Hepatocyte (in vitro differentiated cells): ENCODE measurements at regions not wholly inside any gene's neighbourhood (a gene's known extent, or its start where the extent isn't known, plus 50 kb on each side); places are given as distances from the start of the nearest gene placed in this dataset.
A peak's percentile ranks its signal among the peaks of the same experiment; 100 is the strongest.

Source experiments
- DNase-seq: peaks from one replicate; pipeline ENCODE4 v3.0.0-alpha.2; 2016; ENCODE audit warnings: low spot score
- H2AFZ ChIP-seq: fragments of 200-600 bp; sonication (generic); 2 replicates; pipeline ENCODE4 v1.6.0; 2016; ENCODE audit warnings: antibody characterized with exemption, mild to moderate bottlenecking
- H3K27ac ChIP-seq: fragments of 200-600 bp; sonication (generic); 2 replicates; pipeline ENCODE4 v1.5.1; 2016; ENCODE audit warnings: mild to moderate bottlenecking
- H3K27me3 ChIP-seq: fragments of 200-600 bp; sonication (generic); 2 replicates; pipeline ENCODE4 v1.6.1; 2016
- H3K36me3 ChIP-seq: fragments of 200-600 bp; sonication (generic); replicated peaks from 2 replicates; pipeline ENCODE4 v1.5.1; 2016; ENCODE audit warnings: low read depth; ENCODE audit not compliant: insufficient read depth
- H3K4me1 ChIP-seq: fragments of 200-600 bp; sonication (generic); 2 replicates; pipeline ENCODE4 v1.5.1; 2016; ENCODE audit warnings: mild to moderate bottlenecking, moderate library complexity; ENCODE audit not compliant: insufficient read depth
- H3K4me2 ChIP-seq: fragments of 200-600 bp; sonication (generic); 2 replicates; pipeline ENCODE4 v1.6.0; 2016
- H3K4me3 ChIP-seq: fragments of 200-600 bp; sonication (generic); 2 replicates; pipeline ENCODE4 v1.5.1; 2016; ENCODE audit warnings: mild to moderate bottlenecking
- H3K79me2 ChIP-seq: fragments of 200-600 bp; sonication (generic); 2 replicates; pipeline ENCODE4 v1.6.0; 2017; ENCODE audit warnings: mild to moderate bottlenecking
- H3K9me2 ChIP-seq: fragments of 200-600 bp; sonication (generic); replicated peaks from 2 replicates; pipeline ENCODE4 v1.6.0; 2017; ENCODE audit warnings: mild to moderate bottlenecking; ENCODE audit not compliant: insufficient read depth
- H3K9me3 ChIP-seq: fragments of 200-600 bp; sonication (generic); 2 replicates; pipeline ENCODE4 v1.5.1; 2016; ENCODE audit warnings: low read depth, mild to moderate bottlenecking
- H4K20me1 ChIP-seq: fragments of 200-600 bp; sonication (generic); 2 replicates; pipeline ENCODE4 v1.6.0; 2016; ENCODE audit warnings: mild to moderate bottlenecking; ENCODE audit not compliant: insufficient read depth, poor library complexity, severe bottlenecking
- EZH2 ChIP-seq: fragments of 200-600 bp; sonication (generic); IDR thresholded peaks from 2 replicates; pipeline ENCODE4 v1.6.1; 2016; ENCODE audit warnings: antibody characterized with exemption, mild to moderate bottlenecking, borderline replicate concordance
- EZH2phosphoT487 ChIP-seq: fragments of 200-600 bp; sonication (generic); IDR thresholded peaks from one replicate; pipeline ENCODE4 v1.6.1; 2018; ENCODE audit warnings: antibody characterized with exemption, mild to moderate bottlenecking, low read depth, moderate library complexity; ENCODE audit not compliant: unreplicated experiment, severe bottlenecking
- WGBS: methylation state at CpG from one replicate; pipeline ENCODE4 v1.1.6; 2016; ENCODE audit warnings: low lambda C conversion rate; ENCODE audit errors: missing lambda C conversion rate; 5-methylcytosine and 5-hydroxymethylcytosine counted together
- TF ChIP-seq, protein P1 (sequence below): fragments of 200-600 bp; sonication (generic); IDR thresholded peaks from 2 replicates; pipeline ENCODE4 v1.5.1; 2016; ENCODE audit warnings: antibody characterized with exemption, mild to moderate bottlenecking; ENCODE audit not compliant: poor library complexity

DNA sequence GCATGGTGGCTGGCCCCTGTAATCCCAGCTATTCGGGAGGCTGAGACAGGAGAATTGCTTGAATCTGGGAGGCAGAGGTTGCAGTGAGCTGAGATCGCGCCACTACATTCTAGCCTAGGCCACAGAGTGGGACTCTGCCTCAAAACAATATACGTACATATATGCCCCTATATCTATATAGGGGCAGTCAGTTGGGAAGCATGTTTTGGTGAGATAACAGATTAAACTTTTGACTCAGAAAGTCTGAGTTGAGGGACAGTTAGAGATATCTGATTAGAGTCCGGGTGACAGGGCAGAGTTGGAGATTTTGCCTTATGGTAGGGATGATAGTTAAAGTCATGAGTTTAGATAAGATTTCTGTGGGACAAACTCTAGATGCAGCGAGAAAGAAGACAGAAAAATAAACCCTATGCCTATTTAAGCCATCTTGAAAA lies 71.8 kb upstream of the ALDH1A1 start:
- no peaks in the 10 kb centered on the region for H3K4me1 ChIP-seq
- H3K9me3 ChIP-seq = no peaks in the 10 kb centered on the region
- H3K36me3 ChIP-seq = no peaks in the 10 kb centered on the region
- H3K4me2 ChIP-seq = no peak overlapping the region
- WGBS = 87% methylated on average over 6 of the region's 6 CpGs
- H3K9me2 ChIP-seq = no peaks in the 10 kb centered on the region
- H3K27ac ChIP-seq = no peak overlapping the region
- H3K4me3 ChIP-seq = no peak overlapping the region
- H3K27me3 ChIP-seq = no peaks in the 10 kb centered on the region
- no peak for DNase-seq
- TF ChIP-seq EZH2phosphoT487 = no peak
- no peak for TF ChIP-seq EZH2
- TF ChIP-seq, protein P1, sequence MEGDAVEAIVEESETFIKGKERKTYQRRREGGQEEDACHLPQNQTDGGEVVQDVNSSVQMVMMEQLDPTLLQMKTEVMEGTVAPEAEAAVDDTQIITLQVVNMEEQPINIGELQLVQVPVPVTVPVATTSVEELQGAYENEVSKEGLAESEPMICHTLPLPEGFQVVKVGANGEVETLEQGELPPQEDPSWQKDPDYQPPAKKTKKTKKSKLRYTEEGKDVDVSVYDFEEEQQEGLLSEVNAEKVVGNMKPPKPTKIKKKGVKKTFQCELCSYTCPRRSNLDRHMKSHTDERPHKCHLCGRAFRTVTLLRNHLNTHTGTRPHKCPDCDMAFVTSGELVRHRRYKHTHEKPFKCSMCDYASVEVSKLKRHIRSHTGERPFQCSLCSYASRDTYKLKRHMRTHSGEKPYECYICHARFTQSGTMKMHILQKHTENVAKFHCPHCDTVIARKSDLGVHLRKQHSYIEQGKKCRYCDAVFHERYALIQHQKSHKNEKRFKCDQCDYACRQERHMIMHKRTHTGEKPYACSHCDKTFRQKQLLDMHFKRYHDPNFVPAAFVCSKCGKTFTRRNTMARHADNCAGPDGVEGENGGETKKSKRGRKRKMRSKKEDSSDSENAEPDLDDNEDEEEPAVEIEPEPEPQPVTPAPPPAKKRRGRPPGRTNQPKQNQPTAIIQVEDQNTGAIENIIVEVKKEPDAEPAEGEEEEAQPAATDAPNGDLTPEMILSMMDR = no peak
- no peak overlapping the region for H2AFZ ChIP-seq
- H4K20me1 ChIP-seq = no peaks in the 10 kb centered on the region
- no peaks in the 10 kb centered on the region for H3K79me2 ChIP-seq

DNA sequence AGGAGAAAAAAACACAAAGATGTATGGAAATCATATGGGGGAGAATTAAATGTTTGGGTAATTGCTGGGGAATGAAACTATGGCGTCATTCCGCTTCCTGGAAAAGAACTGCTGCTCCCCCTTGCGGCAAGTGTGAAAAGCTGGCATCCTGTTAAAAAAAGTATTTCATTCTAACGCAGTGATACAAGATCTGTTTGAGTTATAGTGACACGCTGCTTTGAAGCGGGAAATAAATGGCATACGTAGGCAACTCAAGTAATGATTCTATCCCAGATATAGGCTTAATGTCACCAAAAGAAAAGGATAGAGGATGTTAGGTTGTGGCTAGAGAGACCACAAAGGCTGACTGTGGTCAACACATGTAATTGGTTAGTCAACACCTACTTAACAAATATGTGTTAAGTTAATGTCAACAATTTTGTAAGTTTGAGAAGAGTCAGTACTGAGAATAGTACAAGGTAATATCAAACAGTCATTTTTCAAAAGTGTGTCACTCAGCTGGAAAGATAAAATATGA lies 70.2 kb upstream of the ALDH1A1 start:
- no peaks in the 10 kb centered on the region for H3K36me3 ChIP-seq
- WGBS = 12% methylated on average over 7 of the region's 7 CpGs
- H3K9me3 ChIP-seq = peaks cover 3% of the 10 kb centered on the region
- H3K4me3 ChIP-seq = no peak overlapping the region
- no peak overlapping the region for H3K27ac ChIP-seq
- H3K9me2 ChIP-seq = no peaks in the 10 kb centered on the region
- H3K4me1 ChIP-seq = no peaks in the 10 kb centered on the region
- H2AFZ ChIP-seq = peak overlapping the region; percentile 17
- peak; percentile 76 for DNase-seq
- TF ChIP-seq EZH2 = no peak
- TF ChIP-seq, protein P1 = peak; percentile 85
- no peak for TF ChIP-seq EZH2phosphoT487
- H4K20me1 ChIP-seq = no peaks in the 10 kb centered on the region
- no peak overlapping the region for H3K4me2 ChIP-seq
- H3K27me3 ChIP-seq = no peaks in the 10 kb centered on the region
- no peaks in the 10 kb centered on the region for H3K79me2 ChIP-seq

DNA sequence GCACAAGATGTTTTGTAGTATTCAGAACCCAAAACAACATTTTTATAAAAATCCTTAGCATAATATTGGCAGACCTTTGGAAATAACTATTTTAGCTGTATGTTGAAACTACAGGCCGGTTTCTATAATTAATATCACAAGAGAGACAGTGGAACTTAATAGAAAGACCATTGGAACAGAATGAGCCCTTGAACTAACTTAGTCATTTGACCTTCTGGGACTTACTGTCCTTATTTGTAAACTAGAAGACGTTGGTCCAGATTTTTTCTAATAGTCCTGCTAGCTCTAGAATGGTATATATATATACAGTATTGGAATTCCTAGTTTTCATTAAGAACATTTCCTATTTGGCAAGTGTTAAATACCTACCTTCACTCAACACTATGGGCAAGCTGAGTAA lies 69.5 kb upstream of the ALDH1A1 start:
- no peak overlapping the region for H3K4me3 ChIP-seq
- no peak overlapping the region for H3K4me2 ChIP-seq
- no peaks in the 10 kb centered on the region for H3K79me2 ChIP-seq
- no peak overlapping the region for H3K27ac ChIP-seq
- WGBS = 75% methylated on average over 2 of the region's 2 CpGs
- TF ChIP-seq, protein P1 = no peak
- no peak for TF ChIP-seq EZH2phosphoT487
- no peak for TF ChIP-seq EZH2
- no peak overlapping the region for H2AFZ ChIP-seq
- H3K4me1 ChIP-seq = no peaks in the 10 kb centered on the region
- no peaks in the 10 kb centered on the region for H3K36me3 ChIP-seq
- DNase-seq = no peak
- no peaks in the 10 kb centered on the region for H3K9me2 ChIP-seq
- H4K20me1 ChIP-seq = no peaks in the 10 kb centered on the region
- H3K9me3 ChIP-seq = peaks cover 7% of the 10 kb centered on the region
- H3K27me3 ChIP-seq = no peaks in the 10 kb centered on the region

DNA sequence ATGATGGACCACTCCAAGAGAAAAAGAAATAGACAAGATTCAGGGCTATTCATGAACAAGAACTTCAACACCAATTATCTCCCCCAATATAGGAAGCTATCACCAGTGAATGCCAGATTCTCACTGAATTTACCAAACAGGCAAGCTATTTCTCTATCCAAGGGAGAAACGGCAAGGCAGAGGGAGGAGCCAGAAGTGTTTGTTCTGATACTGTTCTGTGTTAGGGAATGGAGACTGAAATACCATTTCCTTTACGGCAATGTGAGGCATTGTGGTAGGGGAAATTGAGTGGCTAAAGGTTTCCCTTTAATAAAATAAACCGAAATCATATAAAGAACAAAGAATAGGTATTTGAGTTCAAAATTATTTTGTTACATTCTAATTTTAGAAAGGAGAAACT lies 68.0 kb upstream of the ALDH1A1 start:
- TF ChIP-seq, protein P1 = no peak
- TF ChIP-seq EZH2 (no peak), EZH2phosphoT487 (no peak)

More for the DNA sequence above, 68.0 kb upstream of the ALDH1A1 start:
- Histone ChIP-seq H3K9me3 (peaks cover 7% of the 10 kb centered on the region), H2AFZ (no peak overlapping the region), H3K79me2 (no peaks in the 10 kb centered on the region), H3K4me3 (no peak overlapping the region), H3K4me1 (no peaks in the 10 kb centered on the region), H3K9me2 (no peaks in the 10 kb centered on the region), H3K27me3 (no peaks in the 10 kb centered on the region), H3K36me3 (no peaks in the 10 kb centered on the region), H3K27ac (no peak overlapping the region), H4K20me1 (no peaks in the 10 kb centered on the region), H3K4me2 (no peak overlapping the region)
- DNase-seq = no peak
- 82% methylated on average over 3 of the region's 3 CpGs for WGBS
